Panc1 (cell line): ENCODE measurements at regions not wholly inside any gene's neighbourhood (a gene's known extent, or its start where the extent isn't known, plus 50 kb on each side); places are given as distances from the start of the nearest gene placed in this dataset.

ENCODE experiments used
- ATAC-seq: fragments of 200-7000 bp; cut with Tn5 transposase; 2 replicates; pipeline ENCODE4 v1.9.1; 2020; ENCODE audit warnings: mild to moderate bottlenecking, moderate library complexity
- BruUV-seq: library from RNA; stranded (reverse); fragments of 400-500 nt; replicated peaks from 2 replicates; lab custom pipeline; 2021; lab: Mats Ljungman, UMichigan
- CTCF ChIA-PET: fragments of 300-600 bp; sonication (Branson Sonifier 250); formaldehyde crosslinking; loops from one replicate; lab custom pipeline; 2022; ENCODE audit warnings: antibody characterized with exemption; lab: Charles Lee
- POLR2A ChIA-PET: fragments of 300-600 bp; sonication (Branson Sonifier 250); formaldehyde crosslinking; loops from one replicate; lab custom pipeline; 2022; ENCODE audit warnings: antibody characterized with exemption; lab: Charles Lee
- DNase-seq: peaks from one replicate; pipeline ENCODE4 v3.0.0-alpha.2; 2010; ENCODE audit warnings: low read depth, low spot score
- H3K27ac ChIP-seq: 2 replicates; pipeline ENCODE4 v1.5.1; 2011; ENCODE audit warnings: mild to moderate bottlenecking, low read length, inconsistent platforms
- H3K27me3 ChIP-seq: fragments of 200-500 bp; sonication (Bioruptor generic); 2 replicates; pipeline ENCODE4 v1.6.0; 2014; ENCODE audit warnings: low read length, inconsistent platforms; ENCODE audit not compliant: control insufficient read depth, insufficient read depth
- H3K36me3 ChIP-seq: fragments of 200-500 bp; sonication (Bioruptor generic); 2 replicates; pipeline ENCODE4 v1.5.1; 2014; ENCODE audit warnings: inconsistent platforms, mild to moderate bottlenecking, low read length, moderate library complexity; ENCODE audit not compliant: control insufficient read depth, insufficient read depth
- H3K4me1 ChIP-seq: 2 replicates; pipeline ENCODE4 v1.5.1; 2011; ENCODE audit warnings: inconsistent platforms, mild to moderate bottlenecking, low read length, moderate library complexity; ENCODE audit not compliant: control insufficient read depth, insufficient read depth
- H3K4me3 ChIP-seq, 2 experiments: 2 replicates each; pipeline ENCODE4 v1.5.1; 2011 to 2012; ENCODE audit warnings: low read depth in 2 of 2, low read length in 2 of 2, mild to moderate bottlenecking in 2 of 2, inconsistent platforms in 1 of 2, moderate library complexity in 1 of 2
- H3K9me3 ChIP-seq: fragments of 200-500 bp; sonication (Bioruptor generic); 2 replicates; pipeline ENCODE4 v1.5.1; 2014; ENCODE audit warnings: low read depth, mild to moderate bottlenecking, inconsistent platforms, low read length, moderate library complexity; ENCODE audit not compliant: control insufficient read depth, insufficient read depth
- POLR2AphosphoS5 ChIP-seq: IDR thresholded peaks from 2 replicates; pipeline ENCODE4 v1.6.1; 2012; ENCODE audit warnings: mild to moderate bottlenecking, low read depth, low read length, moderate library complexity
- SIN3A ChIP-seq: IDR thresholded peaks from 2 replicates; pipeline ENCODE4 v1.6.1; 2012; ENCODE audit warnings: low read depth, mild to moderate bottlenecking, low read length, moderate library complexity, borderline replicate concordance; ENCODE audit not compliant: insufficient read depth
- TCF7L2 ChIP-seq: IDR thresholded peaks from 2 replicates; pipeline ENCODE4 v1.6.1; 2011; ENCODE audit warnings: mild to moderate bottlenecking, low read depth, low read length, inconsistent platforms
- in situ Hi-C: cut with HindIII; loops from 2 replicates; pipeline ENCODE4 v1.10.0; 2016; ENCODE audit warnings: low sequenced_read_pairs, low pct_unique_long_range_greater_than_20kb
- intact Hi-C: fragments of 100-400 bp; cut with micrococcal nuclease; formaldehyde crosslinking; loops from one replicate; pipeline ENCODE4 v1.10.0; 2022; ENCODE audit not compliant: unreplicated experiment
- TF ChIP-seq, protein P1 (sequence below): fragments of 450-650 bp; IDR thresholded peaks from 2 replicates; pipeline ENCODE4 v1.5.1; 2017; ENCODE audit warnings: mild to moderate bottlenecking
- TF ChIP-seq, protein P2 (sequence below), 2 experiments: IDR thresholded peaks; 2 replicates each; pipeline ENCODE4 v1.6.1; 2011 to 2012; ENCODE audit warnings: low read depth in 2 of 2, control low read depth in 1 of 2, low read length in 1 of 2, mild to moderate bottlenecking in 1 of 2, moderate library complexity in 1 of 2; ENCODE audit not compliant: insufficient read depth in 1 of 2

DNA sequence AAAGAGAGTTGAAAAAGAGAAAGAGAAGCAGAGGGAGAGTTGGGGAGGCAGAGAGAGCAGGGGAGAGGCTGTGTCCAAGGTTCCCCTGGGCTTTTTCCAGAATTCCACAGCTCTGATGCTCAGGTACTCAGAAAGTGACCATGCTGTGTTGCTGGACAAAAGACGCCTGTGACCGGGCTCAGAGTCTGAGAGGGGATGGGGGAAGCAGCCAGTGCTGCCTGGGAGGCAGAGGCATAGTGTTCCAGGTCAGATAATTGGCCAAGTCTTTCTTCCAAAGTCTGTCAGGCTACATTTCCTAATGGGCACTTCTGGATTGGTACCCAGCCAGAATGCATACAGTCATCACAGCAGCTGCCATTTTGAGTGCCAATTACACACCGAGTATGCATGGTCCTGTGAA lies 86.1 kb downstream of the PTPRS start:
- intact Hi-C loops (no loop called here), in situ Hi-C loops (no loop called here)
- Histone ChIP-seq H3K9me3 (no peaks in the 10 kb centered on the region), H3K27ac (no peak overlapping the region), H3K27me3 (no peaks in the 10 kb centered on the region), H3K4me3 (no peak overlapping the region), H3K36me3 (no peaks in the 10 kb centered on the region), H3K4me1 (no peaks in the 10 kb centered on the region)
- DNase-seq (no peak), ATAC-seq (no peak)
- ChIA-PET CTCF (no interaction called here), POLR2A (no interaction called here)
- no TSS peak for BruUV-seq
- TF ChIP-seq TCF7L2: no peak
- TF ChIP-seq SIN3A: no peak
- no peak for TF ChIP-seq POLR2AphosphoS5
- TF ChIP-seq, protein P1, sequence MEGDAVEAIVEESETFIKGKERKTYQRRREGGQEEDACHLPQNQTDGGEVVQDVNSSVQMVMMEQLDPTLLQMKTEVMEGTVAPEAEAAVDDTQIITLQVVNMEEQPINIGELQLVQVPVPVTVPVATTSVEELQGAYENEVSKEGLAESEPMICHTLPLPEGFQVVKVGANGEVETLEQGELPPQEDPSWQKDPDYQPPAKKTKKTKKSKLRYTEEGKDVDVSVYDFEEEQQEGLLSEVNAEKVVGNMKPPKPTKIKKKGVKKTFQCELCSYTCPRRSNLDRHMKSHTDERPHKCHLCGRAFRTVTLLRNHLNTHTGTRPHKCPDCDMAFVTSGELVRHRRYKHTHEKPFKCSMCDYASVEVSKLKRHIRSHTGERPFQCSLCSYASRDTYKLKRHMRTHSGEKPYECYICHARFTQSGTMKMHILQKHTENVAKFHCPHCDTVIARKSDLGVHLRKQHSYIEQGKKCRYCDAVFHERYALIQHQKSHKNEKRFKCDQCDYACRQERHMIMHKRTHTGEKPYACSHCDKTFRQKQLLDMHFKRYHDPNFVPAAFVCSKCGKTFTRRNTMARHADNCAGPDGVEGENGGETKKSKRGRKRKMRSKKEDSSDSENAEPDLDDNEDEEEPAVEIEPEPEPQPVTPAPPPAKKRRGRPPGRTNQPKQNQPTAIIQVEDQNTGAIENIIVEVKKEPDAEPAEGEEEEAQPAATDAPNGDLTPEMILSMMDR: no peak

DNA sequence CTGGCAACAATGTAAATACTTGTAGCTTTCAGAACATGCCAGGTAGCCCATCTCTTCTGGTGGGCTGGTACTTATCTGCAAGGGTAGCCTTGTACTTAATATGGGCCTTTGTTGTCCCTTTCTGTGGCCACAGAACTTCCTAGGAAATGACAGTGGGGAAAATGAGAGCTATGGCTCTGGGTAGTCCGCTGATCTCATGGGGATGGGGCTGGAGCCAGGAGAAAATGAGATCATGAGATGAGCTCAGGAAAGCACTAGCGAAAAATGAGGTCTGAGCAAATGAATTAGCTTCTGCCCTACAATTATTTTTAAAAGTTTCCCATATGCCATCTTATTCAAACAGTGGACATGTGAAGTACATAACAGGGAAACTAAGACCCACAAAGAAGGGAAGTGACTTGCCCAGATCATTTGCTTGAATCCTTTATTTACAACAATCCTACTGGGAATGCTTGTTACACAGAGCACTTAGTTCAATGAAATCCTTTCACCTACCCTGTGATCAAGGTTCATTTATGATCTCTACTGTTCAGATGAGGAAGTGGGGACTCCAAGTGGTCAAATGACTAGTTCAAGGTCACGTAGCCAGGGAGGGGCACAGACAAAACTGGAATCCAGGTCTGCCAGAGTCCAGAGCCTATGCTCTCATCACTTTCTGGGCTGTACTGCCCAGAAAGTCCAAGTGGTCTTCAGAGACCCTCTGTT lies 87.1 kb downstream of the PTPRS start:
- ChIA-PET POLR2A (no interaction called here), CTCF (no interaction called here)
- Histone ChIP-seq H3K27ac (no peak overlapping the region), H3K4me3 (no peak overlapping the region), H3K9me3 (no peaks in the 10 kb centered on the region), H3K36me3 (no peaks in the 10 kb centered on the region), H3K27me3 (no peaks in the 10 kb centered on the region), H3K4me1 (no peaks in the 10 kb centered on the region)
- ATAC-seq (no peak), DNase-seq (no peak)
- no TSS peak for BruUV-seq
- TF ChIP-seq TCF7L2 (no peak), SIN3A (no peak), POLR2AphosphoS5 (no peak)
- TF ChIP-seq, protein P2, sequence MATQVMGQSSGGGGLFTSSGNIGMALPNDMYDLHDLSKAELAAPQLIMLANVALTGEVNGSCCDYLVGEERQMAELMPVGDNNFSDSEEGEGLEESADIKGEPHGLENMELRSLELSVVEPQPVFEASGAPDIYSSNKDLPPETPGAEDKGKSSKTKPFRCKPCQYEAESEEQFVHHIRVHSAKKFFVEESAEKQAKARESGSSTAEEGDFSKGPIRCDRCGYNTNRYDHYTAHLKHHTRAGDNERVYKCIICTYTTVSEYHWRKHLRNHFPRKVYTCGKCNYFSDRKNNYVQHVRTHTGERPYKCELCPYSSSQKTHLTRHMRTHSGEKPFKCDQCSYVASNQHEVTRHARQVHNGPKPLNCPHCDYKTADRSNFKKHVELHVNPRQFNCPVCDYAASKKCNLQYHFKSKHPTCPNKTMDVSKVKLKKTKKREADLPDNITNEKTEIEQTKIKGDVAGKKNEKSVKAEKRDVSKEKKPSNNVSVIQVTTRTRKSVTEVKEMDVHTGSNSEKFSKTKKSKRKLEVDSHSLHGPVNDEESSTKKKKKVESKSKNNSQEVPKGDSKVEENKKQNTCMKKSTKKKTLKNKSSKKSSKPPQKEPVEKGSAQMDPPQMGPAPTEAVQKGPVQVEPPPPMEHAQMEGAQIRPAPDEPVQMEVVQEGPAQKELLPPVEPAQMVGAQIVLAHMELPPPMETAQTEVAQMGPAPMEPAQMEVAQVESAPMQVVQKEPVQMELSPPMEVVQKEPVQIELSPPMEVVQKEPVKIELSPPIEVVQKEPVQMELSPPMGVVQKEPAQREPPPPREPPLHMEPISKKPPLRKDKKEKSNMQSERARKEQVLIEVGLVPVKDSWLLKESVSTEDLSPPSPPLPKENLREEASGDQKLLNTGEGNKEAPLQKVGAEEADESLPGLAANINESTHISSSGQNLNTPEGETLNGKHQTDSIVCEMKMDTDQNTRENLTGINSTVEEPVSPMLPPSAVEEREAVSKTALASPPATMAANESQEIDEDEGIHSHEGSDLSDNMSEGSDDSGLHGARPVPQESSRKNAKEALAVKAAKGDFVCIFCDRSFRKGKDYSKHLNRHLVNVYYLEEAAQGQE (IDR thresholded peaks at IDR 0.05; ENCODE audit: insufficient read depth in 1 of 2, low read depth in 2 of 2, low read length in 1 of 2): no peak
- TF ChIP-seq, protein P1: no peak
- intact Hi-C loops: no loop called here
- in situ Hi-C loops: no loop called here
